Karpas-422 (cell line): ENCODE measurements at regions not wholly inside any gene's neighbourhood (a gene's known extent, or its start where the extent isn't known, plus 50 kb on each side); places are given as distances from the start of the nearest gene placed in this dataset.
"Not testable (repeated sequence)": the region's sequence is repeated elsewhere in the genome, so short reads cannot be mapped to it uniquely, and the experiment has no call there.

Experiments
- DNase-seq: peaks from one replicate; pipeline ENCODE4 v3.0.0-alpha.2; 2015
- H2AFZ ChIP-seq: fragments of 200-600 bp; sonication (generic); 2 replicates; pipeline ENCODE4 v1.6.1; 2014; ENCODE audit warnings: antibody characterized with exemption, low read length, mixed read lengths
- H3K27ac ChIP-seq: fragments of 200-600 bp; sonication (generic); 2 replicates; pipeline ENCODE4 v1.5.1; 2014; ENCODE audit warnings: mild to moderate bottlenecking, low read length, moderate library complexity
- H3K27me3 ChIP-seq: fragments of 200-600 bp; sonication (generic); 2 replicates; pipeline ENCODE4 v1.6.1; 2014; ENCODE audit warnings: low read length, mixed read lengths
- H3K36me3 ChIP-seq: fragments of 200-600 bp; sonication (generic); 2 replicates; pipeline ENCODE4 v1.6.1; 2014; ENCODE audit warnings: low read length, mixed read lengths; ENCODE audit not compliant: insufficient read depth
- H3K4me1 ChIP-seq: fragments of 200-600 bp; sonication (generic); 2 replicates; pipeline ENCODE4 v1.6.1; 2014; ENCODE audit warnings: mild to moderate bottlenecking, low read length, mixed read lengths
- H3K4me2 ChIP-seq: fragments of 200-600 bp; sonication (generic); 2 replicates; pipeline ENCODE4 v1.6.1; 2014; ENCODE audit warnings: low read length, low read depth, mild to moderate bottlenecking; ENCODE audit not compliant: poor library complexity, severe bottlenecking
- H3K4me3 ChIP-seq: fragments of 200-600 bp; sonication (generic); 2 replicates; pipeline ENCODE4 v1.5.1; 2014; ENCODE audit warnings: mild to moderate bottlenecking, antibody characterized with exemption, low read length, mixed read lengths
- H3K79me2 ChIP-seq: fragments of 200-600 bp; sonication (generic); 2 replicates; pipeline ENCODE4 v1.6.1; 2014; ENCODE audit warnings: mild to moderate bottlenecking, low read length, mixed read lengths
- H3K9ac ChIP-seq: fragments of 200-600 bp; sonication (generic); 2 replicates; pipeline ENCODE4 v1.6.0; 2014; ENCODE audit warnings: low read length
- H3K9me2 ChIP-seq: fragments of 200-600 bp; sonication (generic), shearing (Covaris generic); replicated peaks from 2 replicates; pipeline ENCODE4 v1.6.0; 2014; ENCODE audit warnings: mild to moderate bottlenecking, low read length, moderate library complexity; ENCODE audit not compliant: insufficient read depth
- H3K9me3 ChIP-seq: fragments of 300-700, 200-600 bp; sonication (generic); 2 replicates; pipeline ENCODE4 v1.6.1; 2014; ENCODE audit warnings: low read length, mixed read lengths
- H4K20me1 ChIP-seq: fragments of 200-600 bp; sonication (generic); 2 replicates; pipeline ENCODE4 v1.6.1; 2014; ENCODE audit warnings: mild to moderate bottlenecking, antibody characterized with exemption, low read length, low read depth; ENCODE audit not compliant: insufficient read depth

DNA sequence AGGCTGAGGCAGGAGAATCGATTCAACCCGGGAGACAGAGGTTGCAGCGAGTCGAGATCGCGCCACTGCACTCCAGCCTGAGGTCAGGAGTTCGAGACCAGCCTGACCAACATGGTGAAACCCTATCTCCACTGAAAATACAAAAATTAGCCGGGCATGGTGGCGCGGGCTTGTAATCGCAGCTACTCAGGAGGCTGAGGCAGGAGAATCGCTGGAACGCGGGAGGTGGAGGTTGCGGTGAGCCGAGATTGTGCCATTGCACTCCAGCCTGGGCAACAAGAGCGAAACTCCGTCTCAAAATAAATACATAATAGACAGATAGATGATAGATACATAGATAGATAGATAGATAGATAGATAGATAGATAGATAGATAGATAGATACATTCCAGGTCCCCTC is 233.3 kb downstream of the CRLF2 start:
- H3K4me3 ChIP-seq, DNase-seq, H3K4me2 ChIP-seq, H3K9ac ChIP-seq, H3K27me3 ChIP-seq, H3K36me3 ChIP-seq, H3K4me1 ChIP-seq, H3K79me2 ChIP-seq, H3K9me2 ChIP-seq, H2AFZ ChIP-seq, H3K9me3 ChIP-seq, H4K20me1 ChIP-seq, H3K27ac ChIP-seq: not testable (repeated sequence)

DNA sequence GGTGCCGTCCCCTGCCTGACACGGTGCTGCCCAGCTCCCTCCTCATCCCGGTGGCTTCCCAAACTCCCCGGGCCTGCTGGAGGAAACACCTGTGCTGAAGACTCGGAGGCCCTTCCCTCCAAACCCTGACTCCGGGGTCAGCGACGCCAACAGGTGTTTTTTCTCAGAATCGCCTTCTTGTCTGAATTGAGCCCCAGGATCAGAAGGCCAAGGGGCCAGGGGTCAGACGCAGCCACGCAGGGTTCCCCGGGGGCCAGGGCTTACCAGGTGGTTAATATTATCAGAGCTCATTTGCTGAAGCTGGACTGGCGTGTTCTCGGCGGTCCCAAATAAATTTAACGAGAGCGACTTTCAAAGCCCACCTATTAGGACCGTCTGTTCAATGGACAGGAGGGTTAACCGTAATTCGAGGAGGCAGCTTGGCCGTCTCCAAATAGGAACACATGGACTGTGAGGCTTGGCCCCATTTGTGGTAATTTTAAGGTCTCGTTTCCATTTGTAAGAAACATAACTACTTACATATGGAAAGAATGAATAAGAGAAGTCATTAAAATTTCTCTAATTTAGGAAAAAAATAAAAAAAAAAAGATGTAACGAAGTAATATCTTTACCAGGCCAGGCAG is 239.3 kb downstream of the CRLF2 start:
- H3K4me1 ChIP-seq: no peaks in the 10 kb centered on the region
- H3K9ac ChIP-seq: no peak overlapping the region
- H2AFZ ChIP-seq: no peak overlapping the region
- no peaks in the 10 kb centered on the region for H3K79me2 ChIP-seq
- H4K20me1 ChIP-seq: no peaks in the 10 kb centered on the region
- H3K27me3 ChIP-seq: no peaks in the 10 kb centered on the region
- H3K4me2 ChIP-seq: no peak overlapping the region
- H3K36me3 ChIP-seq: no peaks in the 10 kb centered on the region
- no peak for DNase-seq
- peaks cover 5% of the 10 kb centered on the region; the same call in 1 of the 2 replicates for H3K9me3 ChIP-seq
- H3K9me2 ChIP-seq: no peaks in the 10 kb centered on the region
- H3K4me3 ChIP-seq: no peak overlapping the region
- H3K27ac ChIP-seq: no peak overlapping the region

DNA sequence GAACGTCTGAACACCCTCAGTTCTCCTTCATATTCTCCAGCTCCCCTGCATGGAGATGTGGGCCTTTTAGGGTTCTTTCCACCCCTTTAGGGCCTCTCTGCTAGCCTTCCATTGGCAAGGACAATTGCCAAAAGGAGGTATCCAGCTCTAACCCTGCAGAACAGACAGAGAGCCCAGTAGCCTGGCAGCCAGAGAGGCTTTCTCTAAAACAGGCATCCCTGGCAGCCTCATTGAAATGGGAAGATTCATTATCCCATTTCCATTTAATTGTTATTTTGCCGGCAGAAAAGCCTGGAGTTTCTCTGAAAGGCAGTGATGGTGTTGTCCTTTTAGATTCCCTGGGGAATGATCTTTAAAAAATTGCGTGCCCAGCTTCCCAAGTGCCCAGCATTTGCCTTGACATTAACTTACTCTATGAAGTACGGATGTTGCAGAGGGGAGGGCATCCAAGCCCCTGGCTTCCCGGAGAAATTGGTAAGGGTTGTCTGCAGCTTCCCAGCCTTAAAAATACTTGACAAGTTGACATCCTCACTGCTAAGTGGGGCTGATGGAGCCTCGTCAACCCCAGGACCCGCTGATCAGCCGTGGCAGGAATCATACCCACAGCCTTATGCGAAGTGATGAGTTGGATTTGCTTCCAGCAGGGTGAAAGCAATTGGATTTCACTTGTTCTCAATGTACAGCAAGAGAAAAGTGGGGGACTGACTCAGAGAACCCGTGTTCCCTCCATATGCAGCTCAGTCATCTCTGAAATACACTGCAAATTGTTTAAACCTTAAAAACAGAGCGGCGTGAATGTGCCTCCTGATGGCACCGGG is 244.1 kb downstream of the CRLF2 start:
- Histone ChIP-seq H3K9me3 (no peaks in the 10 kb centered on the region), H3K79me2 (no peaks in the 10 kb centered on the region), H3K27ac (no peak overlapping the region), H3K4me2 (no peak overlapping the region), H3K4me1 (no peaks in the 10 kb centered on the region), H4K20me1 (no peaks in the 10 kb centered on the region), H2AFZ (no peak overlapping the region), H3K9ac (no peak overlapping the region), H3K4me3 (no peak overlapping the region), H3K36me3 (no peaks in the 10 kb centered on the region), H3K27me3 (no peaks in the 10 kb centered on the region), H3K9me2 (no peaks in the 10 kb centered on the region)
- no peak for DNase-seq

DNA sequence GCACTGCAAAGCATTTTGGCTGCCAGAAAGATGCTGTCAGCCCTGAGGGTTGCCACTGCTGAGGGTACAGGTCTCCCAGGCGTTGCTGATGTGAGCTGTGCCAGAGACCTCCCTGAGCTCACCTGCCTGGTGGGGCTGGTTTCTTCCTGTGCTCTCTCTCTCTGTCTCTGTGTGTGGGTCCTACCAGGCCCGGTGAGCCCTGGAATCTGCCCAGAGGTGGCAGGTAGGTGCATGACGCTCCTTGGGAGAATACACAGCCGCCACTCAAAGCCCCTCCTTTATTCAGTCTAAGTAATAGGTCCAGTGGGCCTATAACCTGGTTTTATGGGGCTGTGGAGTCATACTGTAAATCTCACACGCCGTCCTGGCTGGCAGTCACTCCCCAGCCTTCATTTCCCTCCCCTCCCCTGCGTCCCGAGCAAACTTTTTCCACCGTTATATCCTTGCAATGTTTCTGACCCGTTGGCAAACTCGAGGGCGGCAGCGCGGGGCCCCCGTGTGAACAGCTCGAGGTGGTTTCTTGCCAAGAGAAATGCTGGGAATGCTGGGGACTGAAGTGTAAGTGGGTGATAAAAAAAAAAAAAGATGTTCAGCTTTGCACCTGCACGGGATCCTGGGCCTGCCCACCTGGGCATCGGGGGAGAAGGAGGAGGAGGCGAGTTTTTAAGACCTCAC is 245.9 kb downstream of the CRLF2 start:
- no peak overlapping the region for H3K27ac ChIP-seq
- DNase-seq: no peak
- no peak overlapping the region for H3K4me3 ChIP-seq
- no peaks in the 10 kb centered on the region for H3K4me1 ChIP-seq
- no peak overlapping the region for H3K4me2 ChIP-seq
- no peaks in the 10 kb centered on the region for H3K27me3 ChIP-seq
- no peaks in the 10 kb centered on the region for H3K79me2 ChIP-seq
- no peaks in the 10 kb centered on the region for H4K20me1 ChIP-seq
- no peak overlapping the region for H2AFZ ChIP-seq
- H3K9me3 ChIP-seq: no peaks in the 10 kb centered on the region
- no peaks in the 10 kb centered on the region for H3K36me3 ChIP-seq
- H3K9me2 ChIP-seq: no peaks in the 10 kb centered on the region
- H3K9ac ChIP-seq: no peak overlapping the region

DNA sequence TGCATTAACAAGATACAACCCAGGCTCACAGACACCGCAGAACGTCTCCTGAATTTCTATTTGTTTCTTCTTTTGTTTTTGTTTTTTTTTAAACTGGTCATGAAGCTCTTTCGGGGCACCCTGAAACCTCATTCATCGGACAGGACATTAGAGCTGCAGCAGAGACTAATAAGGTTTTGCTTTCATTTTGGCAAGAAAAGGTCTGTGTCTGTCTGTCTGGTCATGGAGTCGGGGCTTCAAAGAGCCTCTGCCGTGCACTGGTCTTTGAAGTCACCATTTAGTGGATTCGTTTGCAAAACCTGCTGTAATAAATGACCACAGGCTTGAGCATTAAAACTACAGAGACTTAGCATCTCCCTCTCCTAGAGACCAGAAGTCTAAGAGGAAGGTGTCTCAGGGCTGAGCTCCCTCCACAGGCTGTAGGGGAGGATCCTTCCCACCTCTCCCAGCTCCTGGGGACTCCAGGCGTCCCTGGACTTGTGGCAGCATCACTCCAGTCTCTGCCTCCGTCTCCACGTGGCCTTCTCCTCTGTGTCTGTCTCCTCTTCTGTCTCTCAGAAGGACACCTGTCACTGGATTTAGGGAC is 247.5 kb downstream of the CRLF2 start:
- H4K20me1 ChIP-seq: no peaks in the 10 kb centered on the region
- no peaks in the 10 kb centered on the region for H3K9me3 ChIP-seq
- no peak for DNase-seq
- no peaks in the 10 kb centered on the region for H3K79me2 ChIP-seq
- H3K4me1 ChIP-seq: no peaks in the 10 kb centered on the region
- H3K4me2 ChIP-seq: no peak overlapping the region
- no peaks in the 10 kb centered on the region for H3K27me3 ChIP-seq
- H3K4me3 ChIP-seq: no peak overlapping the region
- H3K9me2 ChIP-seq: no peaks in the 10 kb centered on the region
- H3K9ac ChIP-seq: no peak overlapping the region
- H2AFZ ChIP-seq: no peak overlapping the region
- no peak overlapping the region for H3K27ac ChIP-seq
- H3K36me3 ChIP-seq: no peaks in the 10 kb centered on the region

DNA sequence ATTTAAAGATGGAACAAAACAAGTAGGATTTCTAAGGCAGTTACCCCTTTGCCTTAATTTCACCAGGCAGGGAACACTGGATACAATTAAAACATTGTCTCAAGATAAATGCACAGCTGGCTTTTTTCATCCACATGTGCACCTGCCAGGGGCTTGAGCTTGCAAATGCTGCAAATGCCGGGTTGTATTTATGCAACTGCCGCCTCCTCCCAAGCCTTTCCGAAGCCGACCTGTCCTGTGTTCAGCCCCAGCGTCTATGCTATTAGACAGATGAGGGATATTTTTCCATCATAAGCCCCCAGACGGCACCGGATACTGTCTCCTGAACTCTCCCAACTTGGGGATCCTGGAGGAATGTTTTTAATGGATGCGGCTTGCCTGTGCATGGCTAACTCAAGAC is 251.6 kb downstream of the CRLF2 start:
- no peak overlapping the region for H3K9ac ChIP-seq
- H3K9me2 ChIP-seq: no peaks in the 10 kb centered on the region
- no peak overlapping the region for H2AFZ ChIP-seq
- no peaks in the 10 kb centered on the region for H3K36me3 ChIP-seq
- H3K4me3 ChIP-seq: no peak overlapping the region
- no peaks in the 10 kb centered on the region for H3K79me2 ChIP-seq
- no peak for DNase-seq
- no peak overlapping the region for H3K27ac ChIP-seq
- H3K9me3 ChIP-seq: no peaks in the 10 kb centered on the region
- H3K4me2 ChIP-seq: no peak overlapping the region
- H4K20me1 ChIP-seq: no peaks in the 10 kb centered on the region
- H3K4me1 ChIP-seq: no peaks in the 10 kb centered on the region
- no peaks in the 10 kb centered on the region for H3K27me3 ChIP-seq

DNA sequence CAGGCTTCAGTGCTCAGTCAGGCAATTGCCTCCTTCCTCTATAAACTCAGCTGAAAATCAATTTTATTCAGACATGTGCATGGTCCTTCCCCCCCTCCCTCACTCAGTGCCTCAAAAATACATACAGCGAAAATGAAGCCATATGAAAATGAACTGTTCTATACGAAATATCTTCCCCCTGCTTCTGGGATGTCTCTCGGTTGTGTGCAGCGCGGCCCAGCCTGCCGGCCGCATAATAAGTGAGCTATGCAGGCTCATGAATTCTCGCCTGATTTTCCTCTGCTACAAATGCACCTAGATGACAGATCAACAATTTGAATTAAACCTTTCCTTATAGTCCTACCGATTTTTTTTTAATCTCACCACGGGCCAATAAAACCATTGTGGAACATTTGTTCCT is 252.9 kb downstream of the CRLF2 start:
- no peaks in the 10 kb centered on the region for H4K20me1 ChIP-seq
- H3K4me1 ChIP-seq: no peaks in the 10 kb centered on the region

DNA sequence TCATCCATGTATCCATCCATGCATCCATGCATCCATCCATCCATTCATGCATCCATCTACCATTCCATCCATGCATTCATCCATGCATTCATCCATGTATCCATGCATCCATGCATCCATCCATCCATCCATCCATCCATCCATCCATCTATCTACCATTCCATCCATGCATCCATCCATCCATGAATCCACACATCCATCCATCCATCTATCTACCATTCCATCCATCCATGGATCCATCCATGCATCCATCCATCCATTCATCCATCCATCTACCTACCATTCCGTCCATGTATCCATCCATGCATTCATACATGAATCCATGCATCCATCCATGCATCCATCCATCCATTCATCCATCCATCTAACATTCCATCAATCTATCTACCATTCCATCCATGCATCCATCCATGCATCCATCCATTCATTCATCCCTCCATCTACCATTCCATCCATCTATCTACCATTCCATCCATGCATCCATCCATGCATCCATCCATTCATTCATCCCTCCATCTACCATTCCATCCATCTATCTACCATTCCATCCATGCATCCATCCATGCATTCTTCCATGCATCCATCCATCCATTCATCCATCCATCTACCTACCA is 257.2 kb downstream of the CRLF2 start:
- not testable (repeated sequence) for H3K79me2 ChIP-seq, H3K4me2 ChIP-seq, H3K9me2 ChIP-seq, H3K4me3 ChIP-seq, H3K9me3 ChIP-seq, DNase-seq, H3K27ac ChIP-seq, H3K27me3 ChIP-seq, H2AFZ ChIP-seq, H4K20me1 ChIP-seq, H3K9ac ChIP-seq, H3K4me1 ChIP-seq, H3K36me3 ChIP-seq

More for the DNA sequence above, 252.9 kb downstream of the CRLF2 start:
- Histone ChIP-seq H3K4me3 (no peak overlapping the region), H3K27me3 (no peaks in the 10 kb centered on the region), H3K9me3 (no peaks in the 10 kb centered on the region; the same call in 1 of the 2 replicates), H2AFZ (no peak overlapping the region), H3K36me3 (no peaks in the 10 kb centered on the region), H3K4me2 (no peak overlapping the region), H3K9me2 (no peaks in the 10 kb centered on the region), H3K79me2 (no peaks in the 10 kb centered on the region), H3K27ac (no peak overlapping the region), H3K9ac (no peak overlapping the region)
- DNase-seq: no peak
